Endothelial cell of umbilical vein (primary cell): ENCODE measurements at regions not wholly inside any gene's neighbourhood (a gene's known extent, or its start where the extent isn't known, plus 50 kb on each side); places are given as distances from the start of the nearest gene placed in this dataset.

ENCODE experiments used
- BruUV-seq: library from RNA; stranded (reverse); fragments of 400-500 nt; replicated peaks from 2 replicates; lab custom pipeline; 2021; lab: Mats Ljungman, UMichigan
- CTCF ChIA-PET: fragments of 300-600, 350-600 bp; sonication (Branson Sonifier 250); formaldehyde crosslinking; loops from one replicate; lab custom pipeline; 2021; ENCODE audit warnings: antibody characterized with exemption, inconsistent platforms; lab: Charles Lee
- POLR2A ChIA-PET: fragments of 300-600, 350-600 bp; sonication (Branson Sonifier 250); formaldehyde crosslinking; loops from one replicate; lab custom pipeline; 2021; ENCODE audit warnings: antibody characterized with exemption, inconsistent platforms; lab: Charles Lee
- DNase-seq: peaks from one replicate; pipeline ENCODE4 v3.0.0-alpha.2; 2011; ENCODE audit warnings: low read depth, low spot score
- FAIRE-seq: peaks from 2 replicates; lab custom pipeline; 2011; peaks lifted over from hg19 to GRCh38; lab: Jason Lieb, UNC
- H2AFZ ChIP-seq: 2 replicates; pipeline ENCODE4 v1.6.0; 2012; ENCODE audit warnings: low read depth, low read length, control low read depth, inconsistent platforms
- H3K27ac ChIP-seq: 2 replicates; pipeline ENCODE4 v1.5.1; 2011; ENCODE audit warnings: low read depth, mild to moderate bottlenecking, control low read depth, low read length, moderate library complexity; ENCODE audit not compliant: insufficient read depth
- H3K27me3 ChIP-seq, 2 experiments: 2 replicates each; pipeline versions ENCODE4 v1.6.0 to v1.6.1; 2011; ENCODE audit warnings: low read length in 2 of 2, mixed read lengths in 1 of 2; ENCODE audit not compliant: control insufficient read depth in 2 of 2, insufficient read depth in 2 of 2
- H3K36me3 ChIP-seq, 2 experiments: 2 replicates in 1 of 2; 3 replicates in 1 of 2; pipeline ENCODE4 v1.5.1; 2011; ENCODE audit warnings: low read length in 2 of 2, mild to moderate bottlenecking in 1 of 2, moderate library complexity in 1 of 2; ENCODE audit not compliant: control insufficient read depth in 2 of 2, insufficient read depth in 2 of 2; ENCODE audit errors: extremely low read depth in 1 of 2
- H3K4me1 ChIP-seq: 3 replicates; pipeline ENCODE4 v1.5.1; 2011; ENCODE audit warnings: mild to moderate bottlenecking, low read length; ENCODE audit not compliant: control insufficient read depth, insufficient read depth; ENCODE audit errors: extremely low read depth
- H3K4me2 ChIP-seq: 2 replicates; pipeline ENCODE4 v1.6.1; 2011; ENCODE audit warnings: low read length, control low read depth, mixed read lengths; ENCODE audit not compliant: insufficient read depth
- H3K4me3 ChIP-seq, 3 experiments: fragments of 200-600 bp in 1 of 3; sonication (generic), shearing (Covaris generic) in 1 of 3; replicated peaks in 1 of 3; 2 replicates each; pipeline ENCODE4 v1.5.1; 2011 to 2016; ENCODE audit warnings: control low read depth in 3 of 3, low read length in 3 of 3, mild to moderate bottlenecking in 2 of 3, inconsistent platforms in 1 of 3, low read depth in 1 of 3, moderate library complexity in 1 of 3; ENCODE audit not compliant: insufficient read depth in 1 of 3
- H3K79me2 ChIP-seq: 2 replicates; pipeline ENCODE4 v1.6.0; 2012; ENCODE audit warnings: low read length, inconsistent platforms; ENCODE audit not compliant: control insufficient read depth, insufficient read depth
- H3K9ac ChIP-seq: replicated peaks from 2 replicates; pipeline ENCODE3; 2011; ENCODE audit warnings: low read length, control low read depth; ENCODE audit not compliant: insufficient read depth; ENCODE audit errors: extremely low read depth
- H3K9me1 ChIP-seq: replicated peaks from 3 replicates; pipeline ENCODE4 v1.6.0; 2011; ENCODE audit warnings: mild to moderate bottlenecking, low read length; ENCODE audit not compliant: control insufficient read depth, insufficient read depth; ENCODE audit errors: extremely low read depth
- H3K9me3 ChIP-seq: replicated peaks from 2 replicates; pipeline ENCODE4 v1.5.1; 2012; ENCODE audit warnings: low read length, inconsistent platforms; ENCODE audit not compliant: control insufficient read depth, insufficient read depth
- H4K20me1 ChIP-seq: replicated peaks from 2 replicates; pipeline ENCODE3; 2011; ENCODE audit warnings: mild to moderate bottlenecking, low read length; ENCODE audit not compliant: control insufficient read depth, insufficient read depth; ENCODE audit errors: extremely low read depth
- FOS ChIP-seq: IDR thresholded peaks from 2 replicates; pipeline ENCODE4 v1.6.1; 2011; ENCODE audit warnings: mild to moderate bottlenecking, low read length, moderate library complexity, borderline replicate concordance; ENCODE audit not compliant: insufficient read depth
- GATA2 ChIP-seq: IDR thresholded peaks from 2 replicates; pipeline ENCODE4 v1.7.0; 2011; ENCODE audit warnings: low read depth, mild to moderate bottlenecking, moderate library complexity, mixed read lengths, low read length; ENCODE audit not compliant: insufficient read length, insufficient read depth
- JUN ChIP-seq: IDR thresholded peaks from 2 replicates; pipeline ENCODE4 v1.6.1; 2011; ENCODE audit warnings: borderline replicate concordance, low read depth; ENCODE audit not compliant: insufficient read length, insufficient read depth
- POLR2AphosphoS5 ChIP-seq: IDR thresholded peaks from 2 replicates; pipeline ENCODE4 v1.6.1; 2012; ENCODE audit warnings: low read depth, mild to moderate bottlenecking, control low read depth, low read length, moderate library complexity; ENCODE audit not compliant: insufficient read depth
- dilution Hi-C: fragments of 300-500 bp; cut with MboI; formaldehyde crosslinking; loops from one replicate; pipeline ENCODE4 v1.15.0; 2019; ENCODE audit warnings: low sequenced_read_pairs; ENCODE audit not compliant: extremely low pct_ligation_motif_present
- intact Hi-C: fragments of 100-400 bp; cut with micrococcal nuclease; formaldehyde crosslinking; loops from one replicate; pipeline ENCODE4 v1.10.0; 2022
- TF ChIP-seq, protein P1 (sequence below): IDR thresholded peaks from 2 replicates; pipeline ENCODE4 v1.6.1; 2011; ENCODE audit not compliant: insufficient read depth, insufficient read length
- TF ChIP-seq, protein P2 (sequence below), 2 donors: IDR thresholded peaks; 1 replicate in 1 of 2; 2 replicates in 1 of 2; pipeline ENCODE4 v1.5.1; 2011; ENCODE audit warnings: low read length in 2 of 2, mild to moderate bottlenecking in 2 of 2, moderate library complexity in 2 of 2, control low read depth in 1 of 2, inconsistent platforms in 1 of 2, low read depth in 1 of 2; ENCODE audit not compliant: insufficient read depth in 1 of 2; ENCODE audit errors: extremely low read depth in 1 of 2

DNA sequence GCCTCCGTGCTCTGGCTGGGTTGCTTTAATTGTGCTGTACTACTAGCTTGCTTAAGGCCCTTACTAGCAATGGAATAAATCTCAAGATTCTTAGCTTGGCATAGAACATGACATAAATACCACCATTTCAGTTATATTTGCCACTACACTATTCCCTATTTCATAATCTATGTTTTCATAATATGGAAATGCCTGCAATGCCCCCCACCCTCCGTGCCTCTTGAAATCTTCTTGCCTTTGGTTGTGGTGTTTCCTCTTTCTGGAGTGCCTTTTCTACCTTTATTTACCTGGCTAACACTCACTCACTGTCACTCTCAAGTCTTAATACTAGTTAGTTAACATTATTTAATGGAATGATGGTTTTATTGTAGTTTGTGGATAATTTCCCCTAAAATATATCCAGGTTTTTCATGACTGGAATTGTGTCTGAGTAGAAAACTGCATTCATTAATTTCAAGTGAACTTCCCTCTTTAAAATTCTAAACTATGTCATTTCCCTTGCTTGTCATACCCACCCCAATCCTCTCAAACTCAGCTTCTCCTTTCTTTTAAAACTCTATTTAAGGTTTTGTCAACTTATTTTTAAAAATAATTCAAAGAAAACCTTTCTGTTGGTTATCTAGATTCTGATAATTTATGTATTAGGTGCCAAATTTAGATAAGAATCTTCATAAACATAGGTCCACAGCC is 521.7 kb upstream of the DAB2 start:
- Histone ChIP-seq H4K20me1 (no peaks in the 10 kb centered on the region), H3K4me1 (no peaks in the 10 kb centered on the region), H3K9ac (no peak overlapping the region), H3K4me3 (no peak overlapping the region), H3K9me1 (peaks cover 2% of the 10 kb centered on the region), H3K79me2 (no peaks in the 10 kb centered on the region), H3K27me3 (no peaks in the 10 kb centered on the region), H3K4me2 (no peak overlapping the region), H2AFZ (no peak overlapping the region), H3K36me3 (no peaks in the 10 kb centered on the region), H3K9me3 (no peaks in the 10 kb centered on the region), H3K27ac (no peak overlapping the region)
- TF ChIP-seq, protein P1, sequence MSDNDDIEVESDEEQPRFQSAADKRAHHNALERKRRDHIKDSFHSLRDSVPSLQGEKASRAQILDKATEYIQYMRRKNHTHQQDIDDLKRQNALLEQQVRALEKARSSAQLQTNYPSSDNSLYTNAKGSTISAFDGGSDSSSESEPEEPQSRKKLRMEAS: no peak
- no peak for TF ChIP-seq POLR2AphosphoS5
- TF ChIP-seq JUN: no peak
- no peak for TF ChIP-seq GATA2
- TF ChIP-seq FOS: no peak
- TF ChIP-seq, protein P2, sequence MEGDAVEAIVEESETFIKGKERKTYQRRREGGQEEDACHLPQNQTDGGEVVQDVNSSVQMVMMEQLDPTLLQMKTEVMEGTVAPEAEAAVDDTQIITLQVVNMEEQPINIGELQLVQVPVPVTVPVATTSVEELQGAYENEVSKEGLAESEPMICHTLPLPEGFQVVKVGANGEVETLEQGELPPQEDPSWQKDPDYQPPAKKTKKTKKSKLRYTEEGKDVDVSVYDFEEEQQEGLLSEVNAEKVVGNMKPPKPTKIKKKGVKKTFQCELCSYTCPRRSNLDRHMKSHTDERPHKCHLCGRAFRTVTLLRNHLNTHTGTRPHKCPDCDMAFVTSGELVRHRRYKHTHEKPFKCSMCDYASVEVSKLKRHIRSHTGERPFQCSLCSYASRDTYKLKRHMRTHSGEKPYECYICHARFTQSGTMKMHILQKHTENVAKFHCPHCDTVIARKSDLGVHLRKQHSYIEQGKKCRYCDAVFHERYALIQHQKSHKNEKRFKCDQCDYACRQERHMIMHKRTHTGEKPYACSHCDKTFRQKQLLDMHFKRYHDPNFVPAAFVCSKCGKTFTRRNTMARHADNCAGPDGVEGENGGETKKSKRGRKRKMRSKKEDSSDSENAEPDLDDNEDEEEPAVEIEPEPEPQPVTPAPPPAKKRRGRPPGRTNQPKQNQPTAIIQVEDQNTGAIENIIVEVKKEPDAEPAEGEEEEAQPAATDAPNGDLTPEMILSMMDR (IDR thresholded peaks at IDR 0.05; ENCODE audit: extremely low read depth in 1 of 2, insufficient read depth in 1 of 2, low read depth in 1 of 2, low read length in 2 of 2): no peak
- intact Hi-C loops (loop anchor here (5.0 to 10.0 kb wide), 3 partner anchors 218 to 606 kb away; no protein-coding TSS in a partner anchor), dilution Hi-C loops (no loop called here)
- ChIA-PET POLR2A (no interaction called here), CTCF (interaction anchor here (3.1 kb wide), 1 partner anchor 230 kb away, joined by 26 read pairs; no protein-coding TSS in a partner anchor)
- DNase-seq (no peak), FAIRE-seq (no peak)
- BruUV-seq: no TSS peak
